Mucosa of descending colon (tissue), 3 donors: ENCODE measurements at regions not wholly inside any gene's neighbourhood (a gene's known extent, or its start where the extent isn't known, plus 50 kb on each side); places are given as distances from the start of the nearest gene placed in this dataset.
A peak's percentile ranks its signal among the peaks of the same experiment; 100 is the strongest.

Experiments used
- ATAC-seq: fragments of 200-7000 bp; cut with Tn5 transposase; one replicate; pipeline ENCODE4 v1.9.1; 2020; ENCODE audit warnings: mild to moderate bottlenecking, moderate library complexity
- DNase-seq, 3 donors: peaks; one replicate each; pipeline ENCODE4 v3.0.0-alpha.2; 2020
- H3K36me3 ChIP-seq: fragments of 200-600 bp; one replicate; pipeline ENCODE4 v1.8.0; 2021; ENCODE audit warnings: low read depth, mild to moderate bottlenecking
- H3K4me1 ChIP-seq: fragments of 200-600 bp; one replicate; pipeline ENCODE4 v1.8.0; 2021; ENCODE audit warnings: low read depth, mild to moderate bottlenecking
- H3K4me3 ChIP-seq: fragments of 200-600 bp; one replicate; pipeline ENCODE4 v1.8.0; 2021; ENCODE audit warnings: mild to moderate bottlenecking
- H3K9me3 ChIP-seq: fragments of 200-600 bp; one replicate; pipeline ENCODE4 v1.8.0; 2021; ENCODE audit warnings: mild to moderate bottlenecking
- intact Hi-C, 2 donors: fragments of 100-400 bp; cut with DNase I in 1 of 2; cut with micrococcal nuclease in 1 of 2; formaldehyde crosslinking; loops; one replicate each; pipeline versions ENCODE4 v1.11.0 to v1.11.1; 2022; cut with DNase I, micrococcal nuclease
- TF ChIP-seq, protein P1 (sequence below): fragments of 200-600 bp; IDR thresholded peaks from one replicate; pipeline ENCODE4 v1.8.0; 2022; ENCODE audit warnings: antibody characterized with exemption, mild to moderate bottlenecking
- donor health status: DM: no; HTN: no; CAD: no; lungs with moderate emphysema.
- donor health status: DM: no; HTN: no; CAD: no.
- donor health status: DM: no; HTN: yes; CAD: no.

GRCh38 chr1:185556561-185556960 is 177.6 kb upstream of the HMCN1 start:
- TF ChIP-seq, protein P1, sequence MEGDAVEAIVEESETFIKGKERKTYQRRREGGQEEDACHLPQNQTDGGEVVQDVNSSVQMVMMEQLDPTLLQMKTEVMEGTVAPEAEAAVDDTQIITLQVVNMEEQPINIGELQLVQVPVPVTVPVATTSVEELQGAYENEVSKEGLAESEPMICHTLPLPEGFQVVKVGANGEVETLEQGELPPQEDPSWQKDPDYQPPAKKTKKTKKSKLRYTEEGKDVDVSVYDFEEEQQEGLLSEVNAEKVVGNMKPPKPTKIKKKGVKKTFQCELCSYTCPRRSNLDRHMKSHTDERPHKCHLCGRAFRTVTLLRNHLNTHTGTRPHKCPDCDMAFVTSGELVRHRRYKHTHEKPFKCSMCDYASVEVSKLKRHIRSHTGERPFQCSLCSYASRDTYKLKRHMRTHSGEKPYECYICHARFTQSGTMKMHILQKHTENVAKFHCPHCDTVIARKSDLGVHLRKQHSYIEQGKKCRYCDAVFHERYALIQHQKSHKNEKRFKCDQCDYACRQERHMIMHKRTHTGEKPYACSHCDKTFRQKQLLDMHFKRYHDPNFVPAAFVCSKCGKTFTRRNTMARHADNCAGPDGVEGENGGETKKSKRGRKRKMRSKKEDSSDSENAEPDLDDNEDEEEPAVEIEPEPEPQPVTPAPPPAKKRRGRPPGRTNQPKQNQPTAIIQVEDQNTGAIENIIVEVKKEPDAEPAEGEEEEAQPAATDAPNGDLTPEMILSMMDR: no peak
- Histone ChIP-seq H3K36me3 (no peaks in the 10 kb centered on the region), H3K4me3 (no peak overlapping the region), H3K4me1 (peaks cover 19% of the 10 kb centered on the region), H3K9me3 (no peaks in the 10 kb centered on the region)
- ATAC-seq (no peak), DNase-seq (no peak)
- intact Hi-C loops: no loop called here

DNA sequence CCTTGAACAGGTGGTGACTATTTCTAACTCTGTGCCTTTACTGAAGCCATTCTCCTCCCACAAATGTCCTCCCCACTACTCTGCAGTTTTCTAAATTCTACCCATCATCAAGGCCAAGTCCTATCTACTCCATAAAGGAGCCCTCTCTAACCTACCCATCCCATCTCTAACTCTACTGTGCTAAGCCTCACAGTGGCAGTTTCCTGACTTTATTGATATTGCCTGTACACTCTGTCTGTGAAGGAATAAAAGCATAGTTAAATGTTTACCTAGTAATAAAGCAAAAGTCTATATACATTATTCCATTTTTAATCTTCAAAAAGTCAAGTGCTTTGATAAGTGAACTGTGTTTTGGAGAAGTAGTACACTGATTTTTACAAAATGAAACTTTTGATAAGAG is 178.4 kb upstream of the HMCN1 start:
- peaks cover 19% of the 10 kb centered on the region for H3K4me1 ChIP-seq
- ATAC-seq: peak; percentile 71
- no peaks in the 10 kb centered on the region for H3K36me3 ChIP-seq
- H3K9me3 ChIP-seq: no peaks in the 10 kb centered on the region
- intact Hi-C loops: no loop called here
- no peak for DNase-seq
- TF ChIP-seq, protein P1: no peak
- no peak overlapping the region for H3K4me3 ChIP-seq

GRCh38 chr1:185551008-185551407 is 183.2 kb upstream of the HMCN1 start:
- intact Hi-C loops: no loop called here
- Histone ChIP-seq H3K4me1 (peaks cover 5% of the 10 kb centered on the region), H3K36me3 (no peaks in the 10 kb centered on the region), H3K4me3 (no peak overlapping the region), H3K9me3 (no peaks in the 10 kb centered on the region)
- DNase-seq: no peak
- no peak for ATAC-seq
- TF ChIP-seq, protein P1: no peak

DNA sequence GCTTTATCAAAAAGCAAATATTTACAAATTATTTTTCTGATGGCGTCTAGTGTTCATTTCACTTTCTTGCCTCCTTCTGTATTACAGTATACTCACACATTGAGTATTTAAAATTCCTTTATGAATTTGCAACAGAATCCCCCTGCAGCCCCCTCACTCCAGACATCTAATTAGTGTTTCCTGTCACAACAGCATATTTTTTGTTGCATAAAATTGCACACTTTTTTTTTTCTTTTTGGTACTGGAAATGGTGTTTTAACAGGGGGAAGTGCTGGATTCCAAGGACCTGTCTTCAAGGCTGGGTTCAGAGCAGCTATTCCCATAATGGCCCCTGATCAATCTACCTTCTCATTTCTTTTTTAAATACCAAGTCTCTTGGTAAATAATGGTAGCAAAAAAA is 184.3 kb upstream of the HMCN1 start:
- Histone ChIP-seq H3K9me3 (no peaks in the 10 kb centered on the region), H3K4me3 (no peak overlapping the region), H3K36me3 (no peaks in the 10 kb centered on the region), H3K4me1 (no peaks in the 10 kb centered on the region)
- DNase-seq: no peak
- intact Hi-C loops: no loop called here
- TF ChIP-seq, protein P1: no peak
- no peak for ATAC-seq

DNA sequence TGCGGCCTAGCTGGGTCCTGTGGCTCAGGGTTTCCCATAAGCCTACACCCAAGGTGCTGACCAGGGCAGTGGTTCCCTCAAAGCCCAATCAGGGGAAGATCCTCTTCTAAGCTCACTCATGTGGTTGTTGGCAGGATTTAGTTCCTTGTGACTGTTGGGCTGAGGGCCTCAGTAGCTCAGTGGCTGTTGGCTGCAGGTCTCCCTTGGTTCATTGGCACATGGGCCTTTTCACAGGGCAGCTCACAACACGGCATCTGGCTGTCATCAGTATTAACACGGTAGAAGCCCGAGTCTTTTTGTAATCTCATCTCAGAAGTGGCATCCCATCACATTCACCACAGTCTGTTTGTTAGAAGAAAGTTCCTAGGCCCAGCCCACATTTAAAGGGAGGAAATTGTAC is 188.2 kb upstream of the HMCN1 start:
- intact Hi-C loops: no loop called here
- no peaks in the 10 kb centered on the region for H3K9me3 ChIP-seq
- no peak overlapping the region for H3K4me3 ChIP-seq
- DNase-seq (no peak), ATAC-seq (no peak)
- no peaks in the 10 kb centered on the region for H3K36me3 ChIP-seq
- TF ChIP-seq, protein P1: no peak
- H3K4me1 ChIP-seq: no peaks in the 10 kb centered on the region

- intact Hi-C loops: no loop called here
- DNase-seq: no peak
- no peaks in the 10 kb centered on the region for H3K36me3 ChIP-seq
- TF ChIP-seq, protein P1: no peak
- no peaks in the 10 kb centered on the region for H3K4me1 ChIP-seq
- no peaks in the 10 kb centered on the region for H3K9me3 ChIP-seq
- no peak for ATAC-seq
- no peak overlapping the region for H3K4me3 ChIP-seq
Measured at GRCh38 chr1:185541871-185542301, 192.3 kb upstream of the HMCN1 start.
